GM12892 (cell line): ENCODE measurements at regions not wholly inside any gene's neighbourhood (a gene's known extent, or its start where the extent isn't known, plus 50 kb on each side); places are given as distances from the start of the nearest gene placed in this dataset.

Experiments used
- POLR2A ChIP-seq: IDR thresholded peaks from 2 replicates; pipeline ENCODE4 v1.6.1; 2011; ENCODE audit warnings: low read depth, low read length, control low read depth
- POLR2AphosphoS5 ChIP-seq: IDR thresholded peaks from 2 replicates; pipeline ENCODE4 v1.6.1; 2011; ENCODE audit warnings: low read depth, low read length, control low read depth

GRCh38 chr2:207227062-207227748 lies 61.5 kb upstream of the KLF7 start:
- TF ChIP-seq POLR2AphosphoS5: no peak
- TF ChIP-seq POLR2A: no peak
